ENCODE measurements at regions not wholly inside any gene's neighbourhood (a gene's known extent, or its start where the extent isn't known, plus 50 kb on each side); places are given as distances from the start of the nearest gene placed in this dataset.

DNA sequence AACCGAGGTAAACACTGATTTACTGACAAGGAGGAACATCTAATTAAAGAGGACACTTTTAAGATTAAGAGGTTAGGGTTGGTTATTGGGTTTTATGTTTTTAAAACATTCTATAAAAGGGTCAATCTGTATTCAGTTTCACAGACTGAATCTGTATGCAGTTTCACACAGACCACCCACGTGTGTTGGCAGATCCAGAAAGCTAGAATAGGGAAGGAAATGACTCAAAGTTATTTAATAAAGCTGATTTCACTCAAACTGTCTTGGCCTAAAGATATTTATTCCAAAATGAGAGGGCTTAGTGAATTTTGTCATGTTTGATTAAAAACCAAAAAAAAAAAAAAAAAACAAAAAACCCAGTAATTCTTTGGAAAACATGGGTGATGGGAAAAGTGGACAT is 140.2 kb downstream of the SLC24A2 start:
- TF ChIP-seq EZH2phosphoT487 (IDR thresholded peaks at IDR 0.05; ENCODE audit: insufficient read depth, low read depth): no peak
- no peak for TF ChIP-seq EZH2 (IDR thresholded peaks at IDR 0.05; ENCODE audit: insufficient read depth, poor library complexity, severe bottlenecking)
